ENCODE measurements at regions not wholly inside any gene's neighbourhood (a gene's known extent, or its start where the extent isn't known, plus 50 kb on each side); places are given as distances from the start of the nearest gene placed in this dataset.

DNA sequence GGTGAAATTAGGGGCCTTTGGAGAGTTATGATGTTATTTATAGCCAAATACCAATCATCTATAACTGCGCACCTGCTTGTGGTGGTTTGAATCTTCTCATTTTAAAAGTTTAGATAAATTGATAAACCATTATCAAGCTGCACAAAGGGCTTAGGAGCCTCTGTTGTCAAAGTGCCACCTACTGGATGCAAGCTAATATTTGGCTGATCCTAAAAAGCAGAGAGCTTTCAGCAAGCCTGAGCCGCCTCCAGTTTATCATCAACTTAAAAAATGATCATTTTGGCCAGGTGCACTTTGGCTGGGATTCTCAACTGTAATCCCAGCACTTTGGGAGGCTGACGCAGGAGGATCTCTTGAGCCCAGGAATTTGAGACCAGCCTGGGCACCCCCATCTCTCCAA lies 58.5 kb upstream of the ATXN1 start:
- WGBS (ENCODE audit: insufficient coverage, insufficient replicate concordance, low lambda C conversion rate, missing lambda C conversion rate), result 71% methylated on average over 3 of the region's 3 CpGs
- CTCF ChIA-PET, result interaction anchor here (0.8 to 1.7 kb wide), 7 partner anchors 10 to 507 kb away, joined by 3 to 5 read pairs (median 3); no protein-coding TSS in a partner anchor
- Histone ChIP-seq H3K9me3 (replicated peaks; ENCODE audit: control insufficient read depth, insufficient read depth, low read length) (no peaks in the 10 kb centered on the region), H3K4me2 (ENCODE audit: control insufficient read depth, insufficient read depth) (no peak overlapping the region), H3K4me1 (ENCODE audit: control insufficient read depth, insufficient read depth, low read length) (no peaks in the 10 kb centered on the region), H3K27ac (ENCODE audit: control insufficient read depth, insufficient read depth) (no peak overlapping the region), H3K27me3 (replicated peaks in 1 of 2; ENCODE audit: control insufficient read depth in 2 of 2, insufficient read depth in 2 of 2, low read length in 1 of 2) (no peaks in the 10 kb centered on the region), H3K36me3 (ENCODE audit: control insufficient read depth in 2 of 2, insufficient read depth in 2 of 2, low read length in 1 of 2) (no peaks in the 10 kb centered on the region), H3K4me3 (no peak overlapping the region), H3K79me2 (ENCODE audit: control insufficient read depth, insufficient read depth, low read length) (no peaks in the 10 kb centered on the region), H2AFZ (ENCODE audit: control insufficient read depth, low read depth, low read length) (no peak overlapping the region), H4K20me1 (ENCODE audit: control insufficient read depth, insufficient read depth) (no peaks in the 10 kb centered on the region), H3K9ac (ENCODE audit: control insufficient read depth, insufficient read depth, low read length) (no peak overlapping the region)
- intact Hi-C loops (cut with micrococcal nuclease; ENCODE audit: unreplicated experiment) (no loop called here), in situ Hi-C loops (cut with MboI) (no loop called here)
- POLR2A ChIA-PET, result no interaction called here
- BruUV-seq (replicated peaks), result no TSS peak
- TF ChIP-seq, protein P1, sequence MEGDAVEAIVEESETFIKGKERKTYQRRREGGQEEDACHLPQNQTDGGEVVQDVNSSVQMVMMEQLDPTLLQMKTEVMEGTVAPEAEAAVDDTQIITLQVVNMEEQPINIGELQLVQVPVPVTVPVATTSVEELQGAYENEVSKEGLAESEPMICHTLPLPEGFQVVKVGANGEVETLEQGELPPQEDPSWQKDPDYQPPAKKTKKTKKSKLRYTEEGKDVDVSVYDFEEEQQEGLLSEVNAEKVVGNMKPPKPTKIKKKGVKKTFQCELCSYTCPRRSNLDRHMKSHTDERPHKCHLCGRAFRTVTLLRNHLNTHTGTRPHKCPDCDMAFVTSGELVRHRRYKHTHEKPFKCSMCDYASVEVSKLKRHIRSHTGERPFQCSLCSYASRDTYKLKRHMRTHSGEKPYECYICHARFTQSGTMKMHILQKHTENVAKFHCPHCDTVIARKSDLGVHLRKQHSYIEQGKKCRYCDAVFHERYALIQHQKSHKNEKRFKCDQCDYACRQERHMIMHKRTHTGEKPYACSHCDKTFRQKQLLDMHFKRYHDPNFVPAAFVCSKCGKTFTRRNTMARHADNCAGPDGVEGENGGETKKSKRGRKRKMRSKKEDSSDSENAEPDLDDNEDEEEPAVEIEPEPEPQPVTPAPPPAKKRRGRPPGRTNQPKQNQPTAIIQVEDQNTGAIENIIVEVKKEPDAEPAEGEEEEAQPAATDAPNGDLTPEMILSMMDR (IDR thresholded peaks at IDR 0.05 in 2 of 3, conservative IDR thresholded peaks at IDR 0.05 in 1 of 3; ENCODE audit: control insufficient read depth in 2 of 3, extremely low read depth in 1 of 3, insufficient read depth in 1 of 3, low read depth in 3 of 3, low read length in 3 of 3), result peak; percentile 10 to 19 (median 13); a peak in 1 of 6 replicates
- TF ChIP-seq, protein P2, sequence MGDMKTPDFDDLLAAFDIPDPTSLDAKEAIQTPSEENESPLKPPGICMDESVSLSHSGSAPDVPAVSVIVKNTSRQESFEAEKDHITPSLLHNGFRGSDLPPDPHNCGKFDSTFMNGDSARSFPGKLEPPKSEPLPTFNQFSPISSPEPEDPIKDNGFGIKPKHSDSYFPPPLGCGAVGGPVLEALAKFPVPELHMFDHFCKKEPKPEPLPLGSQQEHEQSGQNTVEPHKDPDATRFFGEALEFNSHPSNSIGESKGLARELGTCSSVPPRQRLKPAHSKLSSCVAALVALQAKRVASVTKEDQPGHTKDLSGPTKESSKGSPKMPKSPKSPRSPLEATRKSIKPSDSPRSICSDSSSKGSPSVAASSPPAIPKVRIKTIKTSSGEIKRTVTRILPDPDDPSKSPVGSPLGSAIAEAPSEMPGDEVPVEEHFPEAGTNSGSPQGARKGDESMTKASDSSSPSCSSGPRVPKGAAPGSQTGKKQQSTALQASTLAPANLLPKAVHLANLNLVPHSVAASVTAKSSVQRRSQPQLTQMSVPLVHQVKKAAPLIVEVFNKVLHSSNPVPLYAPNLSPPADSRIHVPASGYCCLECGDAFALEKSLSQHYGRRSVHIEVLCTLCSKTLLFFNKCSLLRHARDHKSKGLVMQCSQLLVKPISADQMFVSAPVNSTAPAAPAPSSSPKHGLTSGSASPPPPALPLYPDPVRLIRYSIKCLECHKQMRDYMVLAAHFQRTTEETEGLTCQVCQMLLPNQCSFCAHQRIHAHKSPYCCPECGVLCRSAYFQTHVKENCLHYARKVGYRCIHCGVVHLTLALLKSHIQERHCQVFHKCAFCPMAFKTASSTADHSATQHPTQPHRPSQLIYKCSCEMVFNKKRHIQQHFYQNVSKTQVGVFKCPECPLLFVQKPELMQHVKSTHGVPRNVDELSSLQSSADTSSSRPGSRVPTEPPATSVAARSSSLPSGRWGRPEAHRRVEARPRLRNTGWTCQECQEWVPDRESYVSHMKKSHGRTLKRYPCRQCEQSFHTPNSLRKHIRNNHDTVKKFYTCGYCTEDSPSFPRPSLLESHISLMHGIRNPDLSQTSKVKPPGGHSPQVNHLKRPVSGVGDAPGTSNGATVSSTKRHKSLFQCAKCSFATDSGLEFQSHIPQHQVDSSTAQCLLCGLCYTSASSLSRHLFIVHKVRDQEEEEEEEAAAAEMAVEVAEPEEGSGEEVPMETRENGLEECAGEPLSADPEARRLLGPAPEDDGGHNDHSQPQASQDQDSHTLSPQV (IDR thresholded peaks at IDR 0.05), result no peak
- SMC1A ChIA-PET (ENCODE audit: uncharacterized antibody, unreplicated experiment), result interaction anchor here (1.0 to 1.1 kb wide), 3 partner anchors 13 to 56 kb away, joined by 3 to 6 read pairs (median 3); no protein-coding TSS in a partner anchor
- FAIRE-seq (no peak), DNase-seq (ENCODE audit: low read depth, low spot score) (no peak), ATAC-seq (peak; percentile 42; the same call in 1 of the 3 replicates)
- RAD21 ChIA-PET (ENCODE audit: unreplicated experiment), result interaction anchor here (1.2 to 1.9 kb wide), 2 partner anchors 17 to 56 kb away, joined by 3 to 5 read pairs; no protein-coding TSS in a partner anchor
